ENCODE measurements at regions not wholly inside any gene's neighbourhood (a gene's known extent, or its start where the extent isn't known, plus 50 kb on each side); places are given as distances from the start of the nearest gene placed in this dataset.

DNA sequence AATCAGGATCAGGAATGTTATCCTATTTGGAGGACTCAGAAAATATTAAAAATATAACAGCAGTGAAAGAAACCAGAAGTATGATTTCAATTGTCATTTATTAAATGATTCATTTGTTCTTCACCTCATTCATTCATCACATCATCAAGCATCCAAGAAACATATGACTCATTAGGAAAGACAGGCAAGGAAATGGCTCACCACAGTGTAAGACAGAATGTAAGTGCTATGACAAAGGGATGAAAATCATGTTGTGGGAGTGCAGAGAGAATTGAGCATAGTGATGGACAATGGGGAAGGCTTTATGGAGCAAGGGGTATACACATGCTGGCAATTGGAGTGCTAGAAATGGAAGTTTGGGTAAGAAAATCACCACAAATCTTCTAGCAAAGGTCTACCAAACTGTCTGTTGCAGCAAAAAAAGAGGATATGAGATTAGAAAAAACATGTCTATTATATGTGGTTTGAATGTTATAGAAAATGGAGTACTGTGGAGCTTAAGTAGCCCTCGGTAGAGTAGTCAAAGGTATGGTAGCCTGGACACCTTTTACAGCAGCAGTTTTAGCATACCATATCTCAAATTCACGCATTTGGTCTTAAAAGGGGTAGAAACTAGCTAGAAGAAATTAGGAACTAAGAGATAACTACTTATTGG is 111.1 kb upstream of the GPR149 start:
- TF ChIP-seq, protein P1, sequence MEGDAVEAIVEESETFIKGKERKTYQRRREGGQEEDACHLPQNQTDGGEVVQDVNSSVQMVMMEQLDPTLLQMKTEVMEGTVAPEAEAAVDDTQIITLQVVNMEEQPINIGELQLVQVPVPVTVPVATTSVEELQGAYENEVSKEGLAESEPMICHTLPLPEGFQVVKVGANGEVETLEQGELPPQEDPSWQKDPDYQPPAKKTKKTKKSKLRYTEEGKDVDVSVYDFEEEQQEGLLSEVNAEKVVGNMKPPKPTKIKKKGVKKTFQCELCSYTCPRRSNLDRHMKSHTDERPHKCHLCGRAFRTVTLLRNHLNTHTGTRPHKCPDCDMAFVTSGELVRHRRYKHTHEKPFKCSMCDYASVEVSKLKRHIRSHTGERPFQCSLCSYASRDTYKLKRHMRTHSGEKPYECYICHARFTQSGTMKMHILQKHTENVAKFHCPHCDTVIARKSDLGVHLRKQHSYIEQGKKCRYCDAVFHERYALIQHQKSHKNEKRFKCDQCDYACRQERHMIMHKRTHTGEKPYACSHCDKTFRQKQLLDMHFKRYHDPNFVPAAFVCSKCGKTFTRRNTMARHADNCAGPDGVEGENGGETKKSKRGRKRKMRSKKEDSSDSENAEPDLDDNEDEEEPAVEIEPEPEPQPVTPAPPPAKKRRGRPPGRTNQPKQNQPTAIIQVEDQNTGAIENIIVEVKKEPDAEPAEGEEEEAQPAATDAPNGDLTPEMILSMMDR (IDR thresholded peaks at IDR 0.05) = no peak
- no peak for TF ChIP-seq POLR2A (IDR thresholded peaks at IDR 0.05)

Data from stomach (tissue), 4 donors.